NCI-H1105 (cell line): ENCODE measurements at regions not wholly inside any gene's neighbourhood (a gene's known extent, or its start where the extent isn't known, plus 50 kb on each side); places are given as distances from the start of the nearest gene placed in this dataset.
"Not testable (repeated sequence)": the region's sequence is repeated elsewhere in the genome, so short reads cannot be mapped to it uniquely, and the experiment has no call there.

Experiments used
- DNase-seq: peaks from one replicate; lab custom pipeline; 2025; lab: John Stamatoyannopoulos, UW

GRCh38 chr5:13346401-13346800, 598.1 kb downstream of the DNAH5 start:
- DNase-seq: no peak

- DNase-seq: no peak
Measured at GRCh38 chr5:13339093-13339492, 605.4 kb downstream of the DNAH5 start.

GRCh38 chr5:13335026-13335425, 609.5 kb downstream of the DNAH5 start:
- not testable (repeated sequence) for DNase-seq

GRCh38 chr5:13331585-13331984, 612.9 kb downstream of the DNAH5 start:
- no peak for DNase-seq

GRCh38 chr5:13328316-13328715, 616.2 kb downstream of the DNAH5 start:
- DNase-seq: no peak

- no peak for DNase-seq
Measured at GRCh38 chr5:13325765-13326164, 618.7 kb downstream of the DNAH5 start.

GRCh38 chr5:13322769-13323168, 621.7 kb downstream of the DNAH5 start:
- DNase-seq: no peak

- no peak for DNase-seq
Measured at GRCh38 chr5:13317654-13318053, 626.8 kb downstream of the DNAH5 start.

GRCh38 chr5:13316176-13316575, 628.3 kb downstream of the DNAH5 start:
- no peak for DNase-seq

GRCh38 chr5:13307480-13307879, 637.0 kb downstream of the DNAH5 start:
- DNase-seq: no peak

GRCh38 chr5:13303445-13303844, 641.0 kb downstream of the DNAH5 start:
- DNase-seq: no peak

- no peak for DNase-seq
Measured at GRCh38 chr5:13278811-13279210, 665.7 kb downstream of the DNAH5 start.

- no peak for DNase-seq
Measured at GRCh38 chr5:13278148-13278547, 666.3 kb downstream of the DNAH5 start.

- DNase-seq: no peak
Measured at GRCh38 chr5:13276156-13276555, 668.3 kb downstream of the DNAH5 start.

GRCh38 chr5:13263701-13264100, 680.8 kb downstream of the DNAH5 start:
- DNase-seq: no peak

- no peak for DNase-seq
Measured at GRCh38 chr5:13253111-13253510, 691.4 kb downstream of the DNAH5 start.

- no peak for DNase-seq
Measured at GRCh38 chr5:13252699-13253098, 691.8 kb downstream of the DNAH5 start.

GRCh38 chr5:13251623-13252376, 692.7 kb downstream of the DNAH5 start:
- DNase-seq: no peak

GRCh38 chr5:13250464-13251291, 693.8 kb downstream of the DNAH5 start:
- no peak for DNase-seq

GRCh38 chr5:13249854-13250253, 694.6 kb downstream of the DNAH5 start:
- no peak for DNase-seq

- no peak for DNase-seq
Measured at GRCh38 chr5:13248253-13248652, 696.2 kb downstream of the DNAH5 start.

- no peak for DNase-seq
Measured at GRCh38 chr5:13246053-13246452, 698.4 kb downstream of the DNAH5 start.

GRCh38 chr5:13244151-13244550, 700.3 kb downstream of the DNAH5 start:
- no peak for DNase-seq
